SHP77 treated with DMSO at 0.1 percent for 48 hours (cell line): ENCODE measurements at regions not wholly inside any gene's neighbourhood (a gene's known extent, or its start where the extent isn't known, plus 50 kb on each side); places are given as distances from the start of the nearest gene placed in this dataset.
"Not testable (repeated sequence)": the region's sequence is repeated elsewhere in the genome, so short reads cannot be mapped to it uniquely, and the experiment has no call there.

Source experiments
- DNase-seq: peaks from one replicate; lab custom pipeline; 2025; lab: John Stamatoyannopoulos, UW

GRCh38 chr5:121485999-121486398 lies 365.7 kb upstream of the FTMT start:
- not testable (repeated sequence) for DNase-seq

- no peak for DNase-seq
Observed at GRCh38 chr5:121489972-121490371, 361.7 kb upstream of the FTMT start.

GRCh38 chr5:121497176-121497575 lies 354.5 kb upstream of the FTMT start:
- DNase-seq, result no peak

DNA sequence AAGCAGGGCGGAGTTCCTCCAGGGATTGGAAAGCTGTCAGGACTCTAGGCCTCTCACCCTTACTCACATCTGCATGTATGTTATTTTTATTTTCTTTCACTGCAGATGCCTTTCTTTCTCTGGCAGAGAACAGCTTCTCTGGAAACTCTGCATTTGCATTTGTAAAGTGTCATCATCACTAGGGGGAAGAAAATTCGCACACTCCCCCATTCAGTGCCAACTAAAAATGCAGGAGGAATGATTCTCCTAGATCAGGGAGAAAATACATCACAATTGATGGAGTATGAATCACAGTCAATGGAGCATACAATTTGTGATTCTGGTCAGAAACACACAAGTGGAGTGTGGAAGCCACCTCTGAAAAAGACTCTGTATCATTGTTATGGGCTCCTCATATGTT lies 351.4 kb upstream of the FTMT start:
- DNase-seq, result no peak

DNA sequence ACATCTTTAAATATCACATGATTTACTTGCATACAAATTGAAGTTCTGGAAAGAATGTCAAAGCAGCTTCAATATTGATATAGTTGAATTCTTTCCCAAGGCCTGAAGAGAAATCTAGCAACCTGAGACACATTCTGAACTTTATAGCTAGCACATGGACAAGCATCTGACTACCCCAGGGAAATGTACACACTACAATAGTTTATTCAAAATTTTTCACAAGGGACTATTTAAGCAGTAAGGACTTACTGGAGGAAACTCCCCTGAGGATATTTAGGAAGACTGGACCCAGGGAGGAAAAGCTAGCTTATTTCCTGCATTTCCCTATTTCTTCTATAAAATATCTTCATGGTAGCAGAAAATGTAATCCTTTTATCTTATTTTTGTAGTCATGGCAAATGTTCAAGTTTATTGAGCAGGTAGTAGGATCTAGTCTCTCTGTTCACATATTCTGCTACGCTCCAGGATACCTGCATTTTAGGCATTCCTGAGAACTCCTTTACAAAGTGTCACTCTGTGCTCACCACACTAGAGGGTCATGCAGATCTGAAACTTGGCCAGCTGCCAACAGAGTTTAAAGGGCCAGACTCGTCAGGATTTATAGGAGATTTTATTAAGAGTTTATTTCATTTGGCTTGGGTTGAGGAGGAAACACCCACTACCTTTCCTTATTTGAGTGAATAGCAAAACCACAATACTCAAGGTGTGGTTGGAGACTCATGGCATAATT lies 348.4 kb upstream of the FTMT start:
- DNase-seq, result no peak

DNA sequence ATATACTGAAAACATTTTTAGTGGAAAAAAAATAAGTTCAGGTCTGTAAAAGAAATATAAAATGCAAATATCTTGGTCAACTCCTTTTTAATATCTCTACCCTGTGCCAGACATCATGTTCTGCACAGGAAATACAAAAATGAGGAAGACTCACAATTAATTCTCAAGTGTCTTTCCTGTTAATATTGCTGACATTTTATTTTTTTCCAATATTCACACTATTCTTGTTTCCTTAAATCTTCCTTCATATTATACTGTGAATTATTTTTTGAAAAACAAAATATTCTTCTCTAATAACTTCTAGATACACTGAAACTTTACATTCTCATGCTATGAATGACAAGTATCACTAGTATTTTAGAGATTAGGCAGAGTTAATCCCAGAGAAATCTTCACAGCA lies 334.7 kb upstream of the FTMT start:
- DNase-seq, result no peak

- DNase-seq, result no peak
Observed at GRCh38 chr5:121525706-121526105, 326.0 kb upstream of the FTMT start.

- no peak for DNase-seq
Observed at GRCh38 chr5:121526908-121527307, 324.8 kb upstream of the FTMT start.

DNA sequence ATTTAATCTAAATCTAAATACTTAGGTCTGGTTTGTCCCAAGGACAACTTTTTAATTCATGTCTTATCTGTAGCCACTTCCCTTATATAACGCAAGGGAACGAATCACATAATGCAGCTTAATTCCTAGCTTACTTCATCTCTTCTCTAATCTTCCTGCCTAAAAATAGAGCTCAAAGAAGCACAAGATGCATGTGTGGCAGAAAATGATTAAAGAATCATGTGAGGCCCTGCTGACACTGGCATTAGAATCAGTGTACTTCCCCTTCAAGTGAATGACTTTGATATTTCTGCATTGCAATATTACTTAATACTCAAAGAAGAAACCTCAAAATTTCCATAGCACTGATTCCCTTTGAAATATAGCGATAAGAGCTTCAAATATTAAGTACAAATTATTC lies 317.9 kb upstream of the FTMT start:
- DNase-seq, result no peak

- no peak for DNase-seq
Observed at GRCh38 chr5:121550989-121551388, 300.7 kb upstream of the FTMT start.

DNA sequence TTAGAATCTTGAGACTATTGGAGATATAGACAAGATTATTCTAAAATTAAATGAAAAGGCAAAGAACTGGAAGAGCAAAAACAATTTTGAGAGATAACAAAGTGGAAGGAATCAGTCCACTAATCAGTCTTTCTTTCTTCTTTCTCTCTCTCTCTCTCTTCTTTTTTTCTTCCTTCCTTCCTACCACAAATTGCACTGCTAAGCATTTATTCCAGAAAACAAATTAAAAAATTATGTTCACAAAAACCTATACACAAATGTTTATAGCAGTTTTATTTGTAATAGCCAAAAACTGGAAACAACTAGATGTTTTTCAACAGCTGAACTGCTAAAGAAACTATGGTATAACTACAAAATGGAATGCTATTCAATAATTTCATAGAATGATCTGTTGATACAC lies 291.9 kb upstream of the FTMT start:
- no peak for DNase-seq

DNA sequence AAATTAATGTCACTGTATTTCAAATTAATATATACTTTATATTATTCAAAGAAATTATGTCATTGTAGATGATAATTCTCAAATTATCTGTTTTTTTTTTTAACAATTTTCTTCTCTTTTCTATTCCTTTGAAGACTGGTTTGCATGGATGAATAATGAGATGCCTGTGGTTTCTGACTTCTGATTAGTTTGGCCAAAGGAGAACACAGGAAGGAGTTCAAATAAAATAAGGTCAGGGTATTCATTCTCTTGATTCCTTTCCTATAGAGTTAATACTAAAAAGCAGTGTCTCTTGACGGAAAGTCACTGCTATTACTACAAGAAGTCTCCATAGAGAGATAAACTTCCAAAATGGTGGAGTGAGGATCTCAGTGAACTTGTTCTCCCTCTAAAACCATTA lies 279.6 kb upstream of the FTMT start:
- DNase-seq, result no peak

- no peak for DNase-seq
Observed at GRCh38 chr5:121573721-121574382, 277.8 kb upstream of the FTMT start.

DNA sequence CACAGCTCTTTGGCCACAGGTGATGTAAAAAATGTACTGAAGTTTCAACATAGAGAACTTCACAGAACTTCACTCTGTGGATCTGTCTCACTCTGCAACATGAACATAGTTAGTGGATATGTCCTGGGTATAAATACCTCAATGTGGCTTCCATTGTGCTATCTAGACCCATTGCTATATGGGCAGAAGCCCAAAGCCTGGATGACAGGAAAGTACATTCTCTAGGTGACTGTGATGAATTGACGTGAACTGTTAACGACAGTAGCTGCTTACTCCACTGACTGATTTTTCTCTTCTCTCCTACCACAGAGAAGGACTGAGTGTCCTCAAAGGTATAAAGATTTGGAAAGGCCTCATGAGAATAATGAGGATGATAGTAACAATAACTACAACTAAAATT lies 270.1 kb upstream of the FTMT start:
- no peak for DNase-seq

- DNase-seq, result no peak
Observed at GRCh38 chr5:121596882-121597281, 254.8 kb upstream of the FTMT start.

- no peak for DNase-seq
Observed at GRCh38 chr5:121608826-121609225, 242.9 kb upstream of the FTMT start.

- no peak for DNase-seq
Observed at GRCh38 chr5:121624035-121624434, 227.6 kb upstream of the FTMT start.

GRCh38 chr5:121628783-121629182 lies 222.9 kb upstream of the FTMT start:
- peak; percentile 10 for DNase-seq

DNA sequence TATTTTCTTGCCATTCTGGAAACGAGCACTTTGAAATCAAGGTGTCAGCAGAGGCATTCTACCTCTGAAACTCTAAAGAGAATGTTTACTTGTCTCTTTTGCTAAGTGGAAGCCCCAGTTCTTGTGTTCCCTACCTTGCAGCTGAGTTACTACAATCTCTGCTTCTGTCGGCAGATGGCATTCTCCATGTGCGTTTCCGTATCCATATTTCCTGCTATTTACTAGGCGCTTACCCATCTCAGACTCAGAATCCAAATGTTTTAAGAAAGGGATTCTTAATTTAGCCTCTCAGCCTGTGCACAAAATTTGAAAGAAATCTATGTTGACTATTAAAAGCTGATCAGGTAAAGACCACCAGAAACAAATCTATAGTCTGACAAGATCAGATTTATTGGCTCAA lies 221.3 kb upstream of the FTMT start:
- no peak for DNase-seq

GRCh38 chr5:121634946-121635345 lies 216.7 kb upstream of the FTMT start:
- no peak for DNase-seq

- no peak for DNase-seq
Observed at GRCh38 chr5:121638126-121638525, 213.6 kb upstream of the FTMT start.

- peak; percentile 4 for DNase-seq
Observed at GRCh38 chr5:121640298-121640697, 211.4 kb upstream of the FTMT start.

GRCh38 chr5:121658221-121658620 lies 193.5 kb upstream of the FTMT start:
- DNase-seq, result no peak

- no peak for DNase-seq
Observed at GRCh38 chr5:121660142-121660541, 191.5 kb upstream of the FTMT start.
